IgD-negative memory B cell (primary cell): ENCODE measurements at regions not wholly inside any gene's neighbourhood (a gene's known extent, or its start where the extent isn't known, plus 50 kb on each side); places are given as distances from the start of the nearest gene placed in this dataset.
A peak's percentile ranks its signal among the peaks of the same experiment; 100 is the strongest.
"Not testable (repeated sequence)": the region's sequence is repeated elsewhere in the genome, so short reads cannot be mapped to it uniquely, and the experiment has no call there.

ENCODE experiments used
- H3K27ac Mint-ChIP-seq, 3 donors: one replicate each; pipeline ENCODE4 v1.8.0; 2020 to 2022; ENCODE audit warnings: mild to moderate bottlenecking in 3 of 3, mixed read lengths in 3 of 3, moderate library complexity in 1 of 3
- H3K27me3 Mint-ChIP-seq: one replicate; pipeline ENCODE4 v1.8.0; 2021; ENCODE audit warnings: mixed read lengths
- H3K36me3 Mint-ChIP-seq: one replicate; pipeline ENCODE4 v1.8.0; 2020; ENCODE audit warnings: mild to moderate bottlenecking, mixed read lengths
- H3K4me1 Mint-ChIP-seq, 3 donors: one replicate each; pipeline ENCODE4 v1.8.0; 2020 to 2022; ENCODE audit warnings: mixed read lengths in 3 of 3, mild to moderate bottlenecking in 1 of 3
- H3K4me3 Mint-ChIP-seq, 4 donors: one replicate each; pipeline ENCODE4 v1.8.0; 2020 to 2022; ENCODE audit warnings: mild to moderate bottlenecking in 4 of 4, mixed read lengths in 4 of 4, moderate library complexity in 3 of 4
- H3K9me3 Mint-ChIP-seq, 3 donors: one replicate each; pipeline ENCODE4 v1.8.0; 2020 to 2021; ENCODE audit warnings: mixed read lengths in 3 of 3, mild to moderate bottlenecking in 1 of 3

DNA sequence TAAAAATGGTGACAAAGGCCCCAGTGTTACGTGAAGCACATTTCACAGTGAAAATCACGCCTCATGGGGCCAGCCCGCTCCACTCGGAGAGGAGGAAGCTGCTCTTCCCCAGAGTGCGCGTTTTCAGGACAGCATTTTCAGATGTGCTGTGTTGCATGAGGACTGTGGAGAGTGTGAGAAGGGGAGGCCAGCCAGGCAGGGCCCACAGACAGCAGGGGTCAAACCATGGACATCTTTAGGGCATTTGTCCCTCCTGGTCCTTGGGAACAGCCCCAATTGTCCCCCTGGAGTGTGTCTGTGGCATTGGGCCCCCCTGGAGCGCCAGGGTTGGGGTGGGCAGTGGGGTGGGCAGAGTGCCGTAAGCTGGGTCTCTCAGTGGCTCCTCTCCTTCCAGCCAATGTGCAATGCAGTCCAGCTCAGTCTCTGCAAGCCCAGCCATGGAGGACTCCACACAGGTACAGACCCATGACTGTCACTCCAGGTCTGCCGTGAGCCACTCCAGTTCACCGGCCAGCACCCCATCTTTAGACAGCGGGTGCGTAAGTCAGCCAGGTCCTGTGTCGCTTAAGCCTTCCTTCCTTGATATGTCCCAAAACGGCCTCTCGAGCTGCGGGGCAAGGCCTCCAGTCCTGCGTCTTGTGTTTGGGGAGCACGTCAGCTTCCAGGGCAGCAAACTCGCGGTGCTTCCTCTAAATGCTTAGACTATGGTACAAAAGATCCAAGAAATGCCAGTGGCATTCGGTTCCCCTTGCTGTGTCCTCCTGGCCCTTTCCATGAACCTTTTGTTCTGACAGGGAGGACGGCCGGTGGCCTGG is 159.3 kb upstream of the AFDN start:
- Mint-ChIP-seq H3K27ac (no peak overlapping the region), H3K4me1 (no peaks in the 10 kb centered on the region), H3K36me3 (no peaks in the 10 kb centered on the region), H3K9me3 (peaks cover 0 to 5% (median 2%) of the 10 kb centered on the region in 3 donors), H3K27me3 (peaks cover 6% of the 10 kb centered on the region), H3K4me3 (no peak overlapping the region)

GRCh38 chr6:167668019-167668753 is 158.5 kb upstream of the AFDN start:
- Mint-ChIP-seq H3K27me3 (peaks cover 6% of the 10 kb centered on the region), H3K27ac (no peak overlapping the region), H3K4me3 (no peak overlapping the region), H3K9me3 (peaks cover 0 to 8% (median 4%) of the 10 kb centered on the region in 3 donors), H3K36me3 (no peaks in the 10 kb centered on the region), H3K4me1 (no peaks in the 10 kb centered on the region)

- Mint-ChIP-seq H3K9me3 (peaks cover 0 to 8% (median 4%) of the 10 kb centered on the region in 3 donors), H3K27me3 (peaks cover 6% of the 10 kb centered on the region), H3K4me3 (no peak overlapping the region), H3K36me3 (no peaks in the 10 kb centered on the region), H3K27ac (no peak overlapping the region), H3K4me1 (no peaks in the 10 kb centered on the region)
These were observed 157.8 kb upstream of the AFDN start for GRCh38 chr6:167668754-167669552.

- Mint-ChIP-seq H3K27ac (no peak overlapping the region), H3K27me3 (peaks cover 6% of the 10 kb centered on the region), H3K4me1 (no peaks in the 10 kb centered on the region), H3K9me3 (peaks cover 0 to 8% (median 4%) of the 10 kb centered on the region in 3 donors), H3K36me3 (no peaks in the 10 kb centered on the region), H3K4me3 (no peak overlapping the region)
These were observed 157.2 kb upstream of the AFDN start for GRCh38 chr6:167669553-167669849.

GRCh38 chr6:167669870-167670802 is 156.6 kb upstream of the AFDN start:
- H3K36me3 Mint-ChIP-seq: no peaks in the 10 kb centered on the region
- H3K4me1 Mint-ChIP-seq: no peaks in the 10 kb centered on the region
- peak overlapping the region in 1 of 4 donors; percentile 39 for H3K4me3 Mint-ChIP-seq
- H3K9me3 Mint-ChIP-seq: peaks cover 0 to 8% (median 4%) of the 10 kb centered on the region in 3 donors
- H3K27ac Mint-ChIP-seq: no peak overlapping the region
- H3K27me3 Mint-ChIP-seq: peaks cover 6% of the 10 kb centered on the region

- H3K36me3 Mint-ChIP-seq: no peaks in the 10 kb centered on the region
- peaks cover 0 to 11% (median 4%) of the 10 kb centered on the region in 3 donors for H3K9me3 Mint-ChIP-seq
- no peaks in the 10 kb centered on the region for H3K4me1 Mint-ChIP-seq
- peaks cover 4% of the 10 kb centered on the region for H3K27me3 Mint-ChIP-seq
- no peak overlapping the region for H3K27ac Mint-ChIP-seq
- no peak overlapping the region for H3K4me3 Mint-ChIP-seq
These were observed 155.8 kb upstream of the AFDN start for GRCh38 chr6:167670938-167671338.

GRCh38 chr6:167671379-167671976 is 155.2 kb upstream of the AFDN start:
- not testable (repeated sequence) for H3K27ac Mint-ChIP-seq, H3K4me1 Mint-ChIP-seq, H3K4me3 Mint-ChIP-seq, H3K36me3 Mint-ChIP-seq, H3K27me3 Mint-ChIP-seq
- peaks cover 0 to 11% (median 4%) of the 10 kb centered on the region in 3 donors for H3K9me3 Mint-ChIP-seq

- H3K27ac Mint-ChIP-seq: no peak overlapping the region
- H3K36me3 Mint-ChIP-seq: no peaks in the 10 kb centered on the region
- H3K4me1 Mint-ChIP-seq: no peaks in the 10 kb centered on the region
- peak overlapping the region in 1 of 4 donors; percentile 53 for H3K4me3 Mint-ChIP-seq
- peaks cover 0 to 11% (median 4%) of the 10 kb centered on the region in 3 donors for H3K9me3 Mint-ChIP-seq
- H3K27me3 Mint-ChIP-seq: peaks cover 6% of the 10 kb centered on the region
These were observed 154.6 kb upstream of the AFDN start for GRCh38 chr6:167671977-167672687.

GRCh38 chr6:167672738-167673137 is 154.0 kb upstream of the AFDN start:
- Mint-ChIP-seq H3K36me3 (no peaks in the 10 kb centered on the region), H3K4me1 (no peaks in the 10 kb centered on the region), H3K27ac (no peak overlapping the region)

GRCh38 chr6:167673946-167674345 is 152.8 kb upstream of the AFDN start:
- no peaks in the 10 kb centered on the region for H3K36me3 Mint-ChIP-seq
- no peaks in the 10 kb centered on the region for H3K4me1 Mint-ChIP-seq
- no peak overlapping the region for H3K27ac Mint-ChIP-seq
- peaks cover 0 to 11% (median 4%) of the 10 kb centered on the region in 3 donors for H3K9me3 Mint-ChIP-seq
- peaks cover 13% of the 10 kb centered on the region for H3K27me3 Mint-ChIP-seq
- H3K4me3 Mint-ChIP-seq: no peak overlapping the region

More at GRCh38 chr6:167672738-167673137, 154.0 kb upstream of the AFDN start:
- Mint-ChIP-seq H3K4me3 (no peak overlapping the region), H3K27me3 (peaks cover 9% of the 10 kb centered on the region), H3K9me3 (peaks cover 0 to 11% (median 4%) of the 10 kb centered on the region in 3 donors)

DNA sequence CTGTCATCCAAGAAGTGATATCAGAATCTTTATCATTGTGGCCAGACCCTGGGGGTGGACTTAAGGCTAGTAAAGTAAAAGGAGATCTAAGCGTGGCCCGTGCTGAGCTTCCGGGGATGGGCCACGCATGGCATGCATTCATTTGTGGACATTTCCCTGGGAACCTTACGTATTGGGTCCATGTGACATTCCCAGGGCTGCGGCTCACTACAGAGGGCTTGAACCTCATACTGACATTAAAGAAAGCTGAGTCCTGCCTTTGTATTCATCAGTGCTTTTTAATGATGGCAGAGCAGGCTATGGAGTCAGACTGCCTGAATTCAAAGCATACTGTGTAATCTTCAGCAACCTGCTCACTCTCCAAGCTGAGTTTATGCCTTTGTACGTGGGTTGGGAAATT is 152.2 kb upstream of the AFDN start:
- H3K4me1 Mint-ChIP-seq: no peaks in the 10 kb centered on the region
- H3K4me3 Mint-ChIP-seq: no peak overlapping the region
- H3K27me3 Mint-ChIP-seq: peaks cover 18% of the 10 kb centered on the region
- peaks cover 0 to 11% (median 4%) of the 10 kb centered on the region in 3 donors for H3K9me3 Mint-ChIP-seq
- H3K36me3 Mint-ChIP-seq: no peaks in the 10 kb centered on the region
- no peak overlapping the region for H3K27ac Mint-ChIP-seq

GRCh38 chr6:167676000-167676665 is 150.6 kb upstream of the AFDN start:
- Mint-ChIP-seq H3K4me3 (no peak overlapping the region), H3K27ac (no peak overlapping the region), H3K4me1 (no peaks in the 10 kb centered on the region), H3K27me3 (peaks cover 26% of the 10 kb centered on the region), H3K9me3 (peaks cover 0 to 11% (median 4%) of the 10 kb centered on the region in 3 donors), H3K36me3 (no peaks in the 10 kb centered on the region)
